Neural crest cell (in vitro differentiated cells): ENCODE measurements at regions not wholly inside any gene's neighbourhood (a gene's known extent, or its start where the extent isn't known, plus 50 kb on each side); places are given as distances from the start of the nearest gene placed in this dataset.

Experiments used
- DNase-seq: peaks from one replicate; pipeline ENCODE4 v3.0.0; 2021; ENCODE audit warnings: low read depth, mixed read lengths, low spot score
- H3K27ac Mint-ChIP-seq: one replicate; pipeline ENCODE4 v1.8.0; 2021; ENCODE audit warnings: mild to moderate bottlenecking, mixed read lengths; ENCODE audit not compliant: unreplicated experiment
- H3K27me3 Mint-ChIP-seq: 2 replicates; pipeline ENCODE4 v1.8.0; 2021; ENCODE audit warnings: low read depth, mild to moderate bottlenecking, mixed read lengths
- H3K36me3 Mint-ChIP-seq: 2 replicates; pipeline ENCODE4 v1.8.0; 2021; ENCODE audit warnings: low read depth, mild to moderate bottlenecking, mixed read lengths
- H3K4me1 Mint-ChIP-seq: 2 replicates; pipeline ENCODE4 v1.8.0; 2021; ENCODE audit warnings: mixed read lengths
- H3K4me3 Mint-ChIP-seq: one replicate; pipeline ENCODE4 v1.8.0; 2021; ENCODE audit warnings: mild to moderate bottlenecking, mixed read lengths
- H3K9me3 Mint-ChIP-seq: 2 replicates; pipeline ENCODE4 v1.8.0; 2021; ENCODE audit warnings: mixed read lengths
- CTCF ChIP-seq: fragments of 200-600 bp; sonication (generic); conservative IDR thresholded peaks from 2 replicates; pipeline ENCODE4 v1.5.0; 2021; ENCODE audit warnings: antibody characterized with exemption, mild to moderate bottlenecking

GRCh38 chr1:238652346-238652968, 733.9 kb upstream of the CHRM3 start:
- no peak overlapping the region for H3K4me3 Mint-ChIP-seq
- H3K27me3 Mint-ChIP-seq, result no peaks in the 10 kb centered on the region
- H3K36me3 Mint-ChIP-seq, result no peaks in the 10 kb centered on the region
- H3K9me3 Mint-ChIP-seq, result no peaks in the 10 kb centered on the region
- no peak for TF ChIP-seq CTCF
- no peak for DNase-seq
- peaks cover 11% of the 10 kb centered on the region for H3K4me1 Mint-ChIP-seq
- no peak overlapping the region for H3K27ac Mint-ChIP-seq

GRCh38 chr1:238649200-238649599, 737.2 kb upstream of the CHRM3 start:
- TF ChIP-seq CTCF, result no peak
- Mint-ChIP-seq H3K4me3 (no peak overlapping the region), H3K27ac (no peak overlapping the region), H3K9me3 (no peaks in the 10 kb centered on the region), H3K36me3 (no peaks in the 10 kb centered on the region), H3K27me3 (no peaks in the 10 kb centered on the region), H3K4me1 (peaks cover 11% of the 10 kb centered on the region)
- DNase-seq, result no peak

GRCh38 chr1:238648751-238649150, 737.6 kb upstream of the CHRM3 start:
- Mint-ChIP-seq H3K9me3 (no peaks in the 10 kb centered on the region), H3K27ac (no peak overlapping the region), H3K4me1 (peaks cover 11% of the 10 kb centered on the region), H3K27me3 (no peaks in the 10 kb centered on the region), H3K36me3 (no peaks in the 10 kb centered on the region), H3K4me3 (no peak overlapping the region)
- no peak for DNase-seq
- no peak for TF ChIP-seq CTCF

GRCh38 chr1:238648296-238648695, 738.1 kb upstream of the CHRM3 start:
- DNase-seq, result no peak
- no peaks in the 10 kb centered on the region for H3K27me3 Mint-ChIP-seq
- TF ChIP-seq CTCF, result no peak
- H3K9me3 Mint-ChIP-seq, result no peaks in the 10 kb centered on the region
- H3K36me3 Mint-ChIP-seq, result no peaks in the 10 kb centered on the region
- H3K27ac Mint-ChIP-seq, result no peak overlapping the region
- no peak overlapping the region for H3K4me3 Mint-ChIP-seq
- H3K4me1 Mint-ChIP-seq, result peaks cover 11% of the 10 kb centered on the region

DNA sequence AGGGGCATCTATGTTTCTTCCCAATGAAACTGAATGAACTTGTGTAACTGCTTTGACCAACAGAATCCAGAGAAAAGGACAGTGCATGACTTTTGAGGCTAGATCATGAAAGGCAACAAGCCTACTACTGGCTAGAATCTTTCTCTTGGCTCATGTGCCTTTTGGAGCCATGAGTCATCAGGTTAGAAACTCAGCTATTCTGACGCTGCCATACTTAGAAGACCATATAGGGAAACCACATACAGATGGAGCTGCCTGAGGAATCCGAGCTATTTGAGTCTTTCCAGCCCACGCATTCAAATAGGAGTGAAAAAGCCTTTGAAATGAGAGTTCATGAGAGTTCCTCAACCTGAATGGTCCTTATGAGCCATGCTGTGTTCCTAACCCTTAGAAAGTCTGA, 738.5 kb upstream of the CHRM3 start:
- no peak overlapping the region for H3K4me3 Mint-ChIP-seq
- no peaks in the 10 kb centered on the region for H3K36me3 Mint-ChIP-seq
- peaks cover 11% of the 10 kb centered on the region for H3K4me1 Mint-ChIP-seq
- no peak overlapping the region for H3K27ac Mint-ChIP-seq
- no peak for TF ChIP-seq CTCF
- H3K9me3 Mint-ChIP-seq, result no peaks in the 10 kb centered on the region
- DNase-seq, result no peak
- H3K27me3 Mint-ChIP-seq, result no peaks in the 10 kb centered on the region
